Cardiac septum (tissue), 1 donor: ENCODE measurements at regions not wholly inside any gene's neighbourhood (a gene's known extent, or its start where the extent isn't known, plus 50 kb on each side); places are given as distances from the start of the nearest gene placed in this dataset.

Source experiments
- DNase-seq: peaks from one replicate; pipeline ENCODE4 v3.0.0-alpha.2; 2020; ENCODE audit warnings: low spot score
- intact Hi-C: fragments of 100-400 bp; cut with DNase I; formaldehyde crosslinking; loops from one replicate; pipeline ENCODE4 v1.14.0; 2022
- donor health status: DM: no; HTN: no; CAD: no.

DNA sequence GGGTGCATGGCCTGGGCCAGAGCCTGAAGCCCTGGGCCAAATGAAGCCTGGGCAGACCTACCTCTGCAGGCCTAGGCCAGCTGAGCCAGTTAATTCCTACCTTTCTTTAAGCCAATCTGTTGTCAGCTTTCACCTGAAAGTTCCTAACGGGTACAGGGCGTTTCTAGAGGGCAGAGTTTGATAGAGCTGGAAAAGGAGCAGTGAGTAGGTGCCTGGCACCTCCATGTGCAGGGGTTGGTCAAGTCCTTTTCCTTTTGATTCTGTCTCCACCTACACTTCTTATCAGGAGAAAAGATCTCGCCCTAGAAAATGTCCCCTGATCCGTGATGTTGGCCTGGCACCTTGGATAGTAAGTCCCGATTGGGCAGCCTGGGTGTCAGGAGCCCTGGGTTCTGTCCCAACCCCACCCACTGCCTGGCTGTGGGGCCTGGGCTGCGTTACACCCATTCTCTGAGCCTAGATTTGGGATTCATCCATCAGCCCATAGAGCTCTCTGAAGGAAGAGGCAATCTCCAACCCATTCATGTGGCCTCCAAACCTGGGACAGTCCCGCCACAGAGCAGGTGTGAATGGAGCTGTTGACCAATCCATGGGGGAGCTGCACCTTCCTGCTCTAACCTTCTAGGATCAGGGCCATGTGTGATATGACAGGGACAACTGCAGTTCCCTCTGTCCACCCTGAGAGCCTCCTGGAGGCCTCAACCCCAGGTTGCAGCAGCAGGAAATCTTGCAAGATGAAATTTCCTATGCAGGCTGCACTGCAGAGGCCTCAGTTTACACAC lies 304.3 kb downstream of the MATN1 start:
- no peak for DNase-seq
- intact Hi-C loops: no loop called here

DNA sequence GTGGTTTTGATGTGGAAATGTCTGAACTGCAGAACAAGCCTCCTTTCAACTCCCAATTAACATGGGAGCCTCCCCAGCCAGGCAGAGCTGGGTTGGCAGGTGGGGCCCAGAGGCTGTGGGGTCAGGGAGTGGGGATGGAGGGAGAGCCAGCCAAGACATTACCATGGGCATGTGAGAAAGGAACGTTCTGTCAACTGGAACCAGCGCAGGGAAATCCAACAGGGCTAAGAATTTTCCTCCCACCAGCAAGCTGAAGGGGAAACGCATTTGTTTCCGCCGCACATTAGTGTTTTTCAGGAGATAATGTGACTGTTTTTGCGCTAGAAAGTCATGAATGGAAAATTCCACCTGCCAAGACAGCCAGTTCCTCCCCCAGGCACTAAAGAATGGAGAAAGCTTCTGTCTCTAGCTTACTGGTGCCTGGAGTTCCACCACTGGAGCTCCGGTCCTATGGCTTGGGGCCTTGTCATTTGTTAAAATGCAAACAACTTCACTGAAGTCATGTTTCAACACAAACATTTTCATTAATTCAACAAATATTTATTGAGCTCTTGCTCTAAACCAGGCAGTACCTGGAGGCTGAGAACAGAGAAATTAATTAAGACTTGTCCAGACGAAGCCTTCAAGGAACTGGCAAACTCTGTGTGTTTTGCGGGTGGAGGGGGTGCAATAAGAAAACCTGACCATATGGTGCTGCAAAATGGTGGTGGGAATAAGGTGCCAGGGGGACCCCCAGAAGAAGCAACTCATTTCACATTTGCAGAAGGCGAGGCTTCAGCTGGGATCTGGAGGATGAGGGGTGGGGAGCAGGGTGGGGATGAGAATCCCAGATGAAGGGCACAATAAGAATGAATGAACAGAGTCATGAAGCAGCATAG lies 305.1 kb downstream of the MATN1 start:
- DNase-seq: no peak
- intact Hi-C loops: no loop called here

DNA sequence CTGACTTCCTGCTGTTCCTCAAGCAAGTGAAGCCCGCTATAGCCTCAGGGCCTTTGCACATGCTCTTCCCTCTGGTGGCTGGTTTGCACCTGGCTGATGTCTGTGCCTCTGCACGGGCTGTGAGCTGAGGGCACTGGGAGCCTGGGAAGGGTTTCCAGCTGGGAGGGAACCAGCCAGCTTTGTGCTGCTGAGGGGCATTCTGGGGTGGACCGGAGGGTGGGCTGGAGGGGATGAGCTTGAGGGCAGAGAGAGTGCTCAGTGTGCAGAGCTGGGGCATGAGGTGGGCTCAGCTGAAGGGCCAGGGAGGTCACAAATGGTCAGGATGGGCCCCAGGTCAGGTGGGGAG lies 305.7 kb downstream of the MATN1 start:
- intact Hi-C loops: no loop called here
- no peak for DNase-seq

DNA sequence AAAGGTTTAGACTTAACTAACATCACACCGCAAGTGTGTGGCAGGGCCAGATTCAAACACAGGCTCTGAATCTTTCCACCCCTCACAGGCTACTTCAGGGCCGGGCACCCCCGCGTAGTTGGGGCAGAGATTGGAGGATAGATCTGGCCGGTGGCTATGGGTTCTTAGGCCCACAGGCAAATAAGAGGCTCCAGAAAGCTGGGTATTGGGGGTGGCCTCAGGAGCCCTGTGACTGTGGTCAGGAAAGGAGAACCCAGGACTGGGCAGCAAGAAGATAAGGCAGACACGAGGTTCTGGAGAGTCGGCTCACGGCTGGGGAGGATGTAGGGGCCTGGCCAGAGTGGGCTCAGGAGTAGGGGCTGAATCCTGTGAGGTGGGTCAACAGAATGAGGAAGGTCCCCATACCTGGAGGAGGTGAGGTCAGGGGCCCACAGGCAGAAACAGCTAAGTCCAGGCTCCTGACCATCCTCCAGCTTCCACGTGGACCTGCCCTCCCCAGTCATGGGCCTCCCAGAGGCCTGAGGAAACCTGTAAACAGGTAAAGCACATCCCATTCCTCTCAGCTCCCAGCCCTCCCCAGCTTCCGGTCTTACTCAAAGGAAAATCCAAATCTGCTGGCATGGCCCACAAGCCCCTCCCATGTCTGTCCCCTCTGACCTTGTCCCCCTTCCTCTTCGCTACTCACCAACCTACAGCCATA lies 306.2 kb downstream of the MATN1 start:
- intact Hi-C loops: no loop called here
- DNase-seq: no peak

DNA sequence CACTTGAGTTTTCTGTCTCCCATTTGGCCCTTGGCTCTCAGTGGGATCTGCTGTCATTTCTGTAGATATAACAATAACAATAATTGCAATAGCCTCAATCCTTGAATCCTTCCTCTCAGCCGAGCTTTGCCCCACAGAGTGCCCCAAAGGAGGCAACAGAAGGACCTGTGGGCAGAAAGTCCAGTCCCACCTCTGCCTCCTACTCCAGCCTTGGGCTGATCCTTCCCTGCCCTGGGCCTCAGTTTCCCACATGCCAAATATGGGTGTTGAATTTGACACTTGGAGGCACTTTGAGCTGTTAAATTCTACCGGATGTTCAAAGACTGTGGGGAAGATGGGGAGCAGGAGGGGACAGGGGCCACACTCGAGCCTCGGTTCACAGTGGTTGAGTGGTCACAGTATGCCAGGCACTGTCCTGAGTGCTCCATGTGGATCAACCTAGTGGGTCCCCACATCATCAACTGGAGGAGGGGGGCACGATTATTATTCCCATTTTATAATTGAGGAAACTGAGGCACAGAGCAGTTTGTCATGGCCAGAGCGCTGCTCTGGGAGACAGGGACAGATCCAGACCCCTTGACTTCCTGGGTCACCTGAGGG lies 307.1 kb downstream of the MATN1 start:
- DNase-seq: no peak
- intact Hi-C loops: no loop called here

DNA sequence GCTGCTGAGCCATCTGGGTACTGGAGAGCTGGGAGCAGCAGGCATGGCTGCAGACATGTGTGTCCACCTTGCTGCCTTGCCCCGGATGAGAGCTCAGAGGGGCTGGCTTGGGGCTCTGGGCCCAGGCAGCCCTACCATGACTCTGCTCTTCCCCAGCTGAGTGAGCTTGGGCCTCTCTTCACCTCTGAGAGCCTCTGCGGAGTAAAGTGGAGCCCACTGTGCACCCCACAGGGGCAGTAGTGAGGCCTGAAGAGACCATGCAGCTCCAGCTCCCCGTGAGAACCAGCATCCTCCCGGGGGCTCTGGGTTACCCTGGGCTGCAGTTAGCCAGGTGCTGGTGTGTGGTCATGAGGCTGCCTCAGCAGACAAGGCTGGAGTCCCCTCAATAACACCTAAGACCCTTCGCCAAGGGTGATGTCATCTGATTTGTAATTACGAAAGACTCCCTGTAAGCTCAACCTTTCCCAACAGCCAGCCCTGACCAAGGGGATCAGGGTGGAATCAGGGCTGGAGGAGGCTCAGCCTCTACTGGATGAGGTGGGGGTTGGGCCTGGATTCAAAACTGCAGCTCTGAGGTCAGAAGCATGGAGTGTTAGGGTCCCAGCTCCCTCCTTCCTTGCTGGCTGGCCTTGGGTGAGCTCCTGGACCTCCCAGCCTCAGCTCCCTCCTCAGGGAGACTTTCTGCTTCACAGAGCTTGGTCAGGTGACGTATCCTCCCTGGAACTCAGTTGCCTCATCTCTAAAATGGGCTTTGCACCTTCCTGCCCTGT lies 308.0 kb downstream of the MATN1 start:
- intact Hi-C loops: no loop called here
- no peak for DNase-seq

DNA sequence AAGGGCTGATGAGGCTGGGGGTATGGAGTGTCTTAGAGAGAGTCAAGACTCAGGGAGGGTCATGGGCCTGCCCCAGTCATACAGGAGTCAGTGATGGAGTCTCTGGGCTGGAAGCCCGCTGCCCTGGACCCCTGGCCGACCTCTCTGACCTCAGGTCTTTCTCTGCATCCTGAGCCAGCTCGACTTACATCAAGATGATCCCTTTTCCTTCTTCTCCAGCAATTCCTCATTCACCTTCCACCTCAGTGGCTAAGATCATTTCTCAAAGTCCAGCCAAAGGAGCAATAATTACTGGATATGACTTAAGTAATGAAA lies 308.6 kb downstream of the MATN1 start:
- intact Hi-C loops: no loop called here
- no peak for DNase-seq

DNA sequence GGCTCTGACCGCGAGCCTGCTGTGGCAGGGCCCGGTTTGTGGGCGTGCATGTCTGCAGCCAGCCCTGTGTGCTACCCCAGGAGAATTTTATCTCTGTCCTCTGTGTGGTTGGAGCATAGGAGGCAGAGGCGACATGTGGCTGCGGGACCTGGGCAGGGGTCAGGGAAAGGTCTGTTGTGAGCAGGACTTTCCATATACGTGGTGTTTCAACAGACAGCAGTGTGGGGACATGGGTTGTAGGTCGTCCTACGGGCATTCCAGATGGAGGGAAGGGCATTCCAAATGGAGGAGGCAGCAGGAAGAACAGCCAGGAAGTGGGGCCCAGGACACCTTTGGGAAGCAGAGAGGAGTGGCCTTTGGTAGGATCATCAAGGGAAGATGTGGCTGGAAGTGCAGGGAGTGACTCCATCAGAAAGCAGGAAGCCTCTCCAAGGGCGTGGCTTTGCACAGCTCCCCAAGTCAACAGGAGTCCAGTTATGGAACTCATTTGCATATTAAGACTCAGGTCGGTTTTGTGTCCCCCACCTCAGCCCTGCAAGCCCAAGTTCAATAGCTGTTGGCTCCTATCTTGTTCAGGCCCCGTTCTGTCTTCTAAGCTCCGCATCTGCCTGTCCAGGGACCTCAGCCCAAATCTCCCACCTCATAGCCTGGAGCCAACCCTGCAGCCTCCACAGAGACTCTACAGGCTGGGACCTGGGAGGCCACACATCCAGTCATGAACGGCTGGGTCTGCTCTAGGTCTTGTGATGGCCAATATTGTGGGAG lies 309.1 kb downstream of the MATN1 start:
- intact Hi-C loops: no loop called here

DNA sequence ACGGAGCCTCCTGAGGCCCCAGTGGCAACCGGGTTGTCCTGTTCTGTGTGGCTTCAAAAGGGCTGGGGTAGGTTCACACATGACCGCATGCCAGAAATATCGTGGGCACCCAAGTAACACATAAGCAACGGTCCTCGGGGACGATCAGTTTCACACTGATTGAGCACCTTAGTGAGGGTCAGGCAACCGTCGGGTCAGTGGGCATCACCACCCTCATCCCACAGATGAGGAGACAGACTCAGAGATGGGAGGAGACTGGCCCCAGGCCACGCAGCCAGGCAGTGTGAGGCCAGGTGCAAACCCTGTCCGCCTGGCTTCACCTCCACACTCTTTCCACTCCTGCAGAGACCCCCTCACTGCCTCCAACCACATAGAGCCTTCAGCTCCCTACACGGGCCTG lies 309.8 kb downstream of the MATN1 start:
- intact Hi-C loops: no loop called here
- DNase-seq: no peak

More for the DNA sequence above, 309.1 kb downstream of the MATN1 start:
- no peak for DNase-seq

DNA sequence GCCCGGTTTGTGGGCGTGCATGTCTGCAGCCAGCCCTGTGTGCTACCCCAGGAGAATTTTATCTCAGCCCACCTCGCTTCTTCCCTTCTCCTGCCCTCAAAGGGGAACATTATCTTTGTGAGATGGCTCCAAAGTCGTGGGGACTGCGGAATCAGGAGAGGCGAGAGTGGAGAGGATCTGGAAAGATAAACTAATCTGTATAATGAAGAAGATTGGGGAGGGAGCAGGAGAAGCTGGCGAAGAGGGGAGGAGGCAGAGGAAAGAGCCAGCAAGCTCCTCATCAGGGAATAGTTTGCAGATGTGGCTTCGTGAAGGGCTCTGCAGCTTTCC lies 310.3 kb downstream of the MATN1 start:
- intact Hi-C loops: no loop called here
- no peak for DNase-seq

DNA sequence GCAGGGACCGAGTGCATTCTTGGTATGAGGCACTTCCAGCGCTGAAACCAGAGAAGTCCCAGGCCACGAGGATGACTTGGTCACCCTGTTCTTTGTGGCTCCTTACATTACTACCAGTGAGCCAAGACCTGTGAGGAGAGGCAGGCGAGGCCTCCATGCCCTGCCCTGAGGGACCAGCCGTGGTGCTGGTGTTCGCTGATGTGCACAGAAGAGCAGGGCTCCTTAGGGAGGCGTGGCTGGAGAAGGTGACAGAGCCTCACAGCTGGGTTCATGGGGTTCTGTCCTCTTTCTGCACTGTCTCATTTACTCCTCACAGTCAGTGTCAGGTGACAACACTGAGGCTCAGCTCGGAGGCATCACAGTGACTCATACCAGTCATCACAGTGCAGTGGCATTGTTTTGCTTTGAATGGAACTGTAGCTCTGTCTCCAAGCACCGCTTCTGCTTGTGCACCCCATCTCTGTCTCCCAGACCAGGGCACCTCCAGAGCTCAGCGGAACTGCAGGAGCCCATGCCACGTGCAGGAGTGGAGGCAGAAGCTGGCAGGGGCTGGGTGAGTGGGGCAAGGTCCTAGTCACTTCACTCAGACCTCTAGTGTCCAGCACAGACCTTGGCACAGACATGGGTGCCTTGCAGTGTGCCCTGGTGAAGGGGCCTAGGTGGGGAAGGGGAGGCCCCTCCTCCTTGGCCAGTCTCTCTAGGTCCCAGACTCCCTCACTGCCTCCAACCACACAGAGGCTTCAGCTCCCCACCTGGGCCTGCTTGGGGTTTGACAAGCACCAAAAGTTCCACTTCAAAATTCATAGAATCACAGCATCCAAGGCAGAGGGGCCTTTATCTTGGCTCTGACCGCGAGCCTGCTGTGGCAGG lies 310.9 kb downstream of the MATN1 start:
- intact Hi-C loops: no loop called here
- no peak for DNase-seq

DNA sequence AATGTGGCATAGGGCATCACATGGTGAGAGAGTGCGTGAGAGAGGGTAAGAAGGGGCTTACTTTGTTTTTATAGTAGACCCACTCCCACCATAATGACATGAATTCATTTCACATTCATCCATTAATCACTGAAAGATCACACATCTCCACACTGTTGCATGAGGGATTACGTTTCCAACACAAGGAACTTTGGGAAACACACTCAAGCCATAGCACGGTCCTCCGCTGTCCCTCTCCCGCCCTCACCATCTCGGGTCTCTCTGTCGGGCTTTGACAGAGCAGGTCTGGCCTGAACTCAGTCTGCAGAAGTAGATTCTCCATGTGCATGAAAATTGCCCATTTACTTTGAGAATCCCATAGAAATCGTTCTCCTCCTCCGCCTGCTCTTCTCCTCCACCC lies 312.2 kb downstream of the MATN1 start:
- intact Hi-C loops: no loop called here
- no peak for DNase-seq

DNA sequence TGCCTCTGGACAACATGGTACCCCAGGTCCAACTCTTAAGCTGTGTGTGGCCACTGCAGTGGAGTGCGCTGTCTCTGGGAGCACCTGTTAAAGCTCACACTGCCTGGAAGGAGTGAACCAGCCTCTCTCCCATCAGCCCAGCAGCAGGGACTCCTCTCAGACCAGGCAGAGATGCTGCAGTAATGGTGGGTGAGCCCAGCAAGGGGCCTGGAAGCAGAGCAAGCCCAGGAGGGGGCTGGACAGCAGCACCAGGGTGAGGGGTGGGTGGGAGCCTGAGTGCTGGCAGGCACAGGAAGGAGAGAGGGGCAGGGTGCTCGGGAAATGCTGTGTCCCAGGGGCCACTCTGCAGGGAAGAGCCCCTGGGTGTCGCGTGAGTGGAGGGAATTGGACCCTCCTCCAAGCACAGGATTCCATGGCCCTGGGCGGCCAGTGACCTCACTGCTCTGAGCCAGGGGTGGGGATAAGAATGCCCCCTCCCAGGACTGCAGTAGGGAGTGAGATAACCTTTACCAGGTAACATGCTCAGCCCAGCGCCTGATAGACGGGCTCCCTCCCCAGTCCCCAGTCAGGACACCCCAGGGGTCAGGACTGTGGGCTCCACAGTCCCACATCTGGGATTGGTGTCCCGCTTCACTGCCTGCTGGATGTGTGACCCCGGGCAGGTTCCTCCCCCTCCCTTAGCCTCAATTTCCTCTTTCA lies 313.1 kb downstream of the MATN1 start:
- intact Hi-C loops: no loop called here

DNA sequence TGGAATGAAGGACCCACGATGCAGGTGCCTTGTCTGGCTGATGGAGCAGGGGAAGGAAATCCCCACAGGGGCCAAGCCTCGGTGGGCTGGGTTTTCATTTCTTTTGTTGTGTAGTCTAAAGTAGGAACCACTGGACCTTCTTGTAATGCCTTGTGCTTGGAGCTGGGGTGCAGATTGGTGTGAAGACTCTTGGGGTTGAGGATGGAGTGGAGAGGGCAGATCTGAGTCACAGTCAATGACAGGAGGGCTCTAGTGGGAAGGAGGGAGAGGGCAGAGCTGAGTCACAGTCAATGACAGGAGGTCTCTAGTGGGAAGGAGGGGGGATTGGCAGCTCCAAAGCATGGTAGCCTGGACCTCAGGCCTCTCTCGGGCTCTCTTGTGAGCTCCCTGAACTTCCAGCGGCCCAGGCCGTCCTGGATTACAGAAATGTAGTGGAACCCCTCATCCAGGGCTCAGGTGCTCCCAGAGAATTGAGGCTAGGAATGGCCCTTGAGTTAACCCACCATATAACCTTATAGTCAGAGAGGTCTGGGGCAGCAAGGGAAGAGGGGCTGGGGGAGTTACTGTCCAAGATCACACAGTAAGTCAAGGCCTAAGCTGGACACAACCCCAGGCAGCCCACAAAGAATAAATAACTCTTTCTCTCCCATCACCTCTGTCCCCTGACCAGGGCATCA lies 313.8 kb downstream of the MATN1 start:
- DNase-seq: no peak

More for the DNA sequence above, 313.1 kb downstream of the MATN1 start:
- no peak for DNase-seq

DNA sequence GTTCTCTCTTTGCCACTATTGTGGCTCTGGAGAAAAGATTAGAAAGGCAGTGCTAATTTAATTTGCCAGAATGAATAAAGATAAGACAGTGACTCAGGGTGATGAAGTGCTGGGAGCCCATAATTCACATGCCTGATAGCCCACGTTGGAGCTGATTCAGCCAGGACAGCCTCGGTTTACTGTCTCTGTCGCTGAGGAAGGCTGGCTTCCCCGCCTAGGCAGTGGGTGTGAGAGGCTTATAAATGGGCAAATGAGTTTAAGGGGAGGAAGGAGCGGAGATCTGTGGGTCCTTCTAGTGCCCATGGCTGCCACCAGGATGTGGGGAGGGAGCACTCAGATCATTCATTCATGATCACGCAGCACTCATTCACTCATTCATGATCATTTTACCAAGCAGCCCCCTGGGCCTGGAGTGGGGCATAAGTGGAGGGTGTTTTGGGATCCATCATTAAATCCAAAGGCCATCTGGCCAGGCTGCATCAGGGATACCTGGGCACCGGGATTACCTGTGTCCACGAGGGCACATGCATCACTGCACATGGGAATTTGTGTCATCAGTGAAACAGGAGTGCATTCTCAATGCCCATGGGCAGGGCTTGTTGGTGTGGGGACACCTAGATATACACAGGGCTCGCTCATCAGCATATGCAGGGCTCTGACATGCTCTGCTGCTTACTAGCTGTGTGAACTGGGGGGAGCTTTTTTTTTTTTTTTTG lies 315.4 kb downstream of the MATN1 start:
- intact Hi-C loops: no loop called here

More for the DNA sequence above, 313.8 kb downstream of the MATN1 start:
- intact Hi-C loops: no loop called here

More for the DNA sequence above, 315.4 kb downstream of the MATN1 start:
- DNase-seq: no peak
